ENCODE measurements at regions not wholly inside any gene's neighbourhood (a gene's known extent, or its start where the extent isn't known, plus 50 kb on each side); places are given as distances from the start of the nearest gene placed in this dataset.

- Mint-ChIP-seq H3K27ac (no peak overlapping the region), H3K4me1 (no peaks in the 10 kb centered on the region), H3K36me3 (no peaks in the 10 kb centered on the region), H3K4me3 (no peak overlapping the region), H3K27me3 (no peaks in the 10 kb centered on the region), H3K9me3 (no peaks in the 10 kb centered on the region)
- POLR2A ChIA-PET, result no interaction called here
- ATAC-seq (ENCODE audit: low read depth), result no peak
- no peak for DNase-seq
Observed at GRCh38 chr9:107102011-107102410, 181.1 kb upstream of the RAD23B start.

- no peaks in the 10 kb centered on the region for H3K36me3 Mint-ChIP-seq
- ATAC-seq (ENCODE audit: low read depth) (no peak), DNase-seq (no peak)
- POLR2A ChIA-PET, result no interaction called here
- H3K9me3 Mint-ChIP-seq, result no peaks in the 10 kb centered on the region
- no peak overlapping the region for H3K27ac Mint-ChIP-seq
- no peak overlapping the region for H3K4me3 Mint-ChIP-seq
- peaks cover 2% of the 10 kb centered on the region for H3K27me3 Mint-ChIP-seq
- H3K4me1 Mint-ChIP-seq, result no peaks in the 10 kb centered on the region
Observed at GRCh38 chr9:107103621-107104020, 179.5 kb upstream of the RAD23B start.

DNA sequence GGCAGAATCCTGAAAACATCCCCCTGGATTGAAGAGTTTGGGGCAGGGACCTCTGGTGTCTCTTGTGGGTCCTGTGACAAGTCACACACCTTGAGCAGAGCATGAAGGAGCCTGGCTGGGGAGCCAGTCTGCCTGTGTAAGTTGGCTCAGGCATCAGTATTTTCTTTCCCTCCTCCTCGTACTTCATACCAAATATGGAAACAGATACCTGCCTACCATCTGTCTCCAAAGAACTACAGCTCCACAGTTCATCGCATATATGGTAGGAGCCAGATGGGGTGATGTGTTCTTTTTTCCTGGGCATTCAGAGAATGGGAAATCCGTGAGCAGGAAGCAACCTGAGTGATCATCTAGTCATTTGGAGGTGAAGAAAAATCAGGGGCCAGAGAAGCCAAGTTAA lies 177.3 kb upstream of the RAD23B start:
- Mint-ChIP-seq H3K27ac (no peak overlapping the region), H3K36me3 (no peaks in the 10 kb centered on the region), H3K27me3 (peaks cover 4% of the 10 kb centered on the region), H3K4me1 (no peaks in the 10 kb centered on the region), H3K9me3 (peaks cover 2% of the 10 kb centered on the region), H3K4me3 (no peak overlapping the region)
- DNase-seq (no peak), ATAC-seq (ENCODE audit: low read depth) (no peak)
- POLR2A ChIA-PET, result no interaction called here

DNA sequence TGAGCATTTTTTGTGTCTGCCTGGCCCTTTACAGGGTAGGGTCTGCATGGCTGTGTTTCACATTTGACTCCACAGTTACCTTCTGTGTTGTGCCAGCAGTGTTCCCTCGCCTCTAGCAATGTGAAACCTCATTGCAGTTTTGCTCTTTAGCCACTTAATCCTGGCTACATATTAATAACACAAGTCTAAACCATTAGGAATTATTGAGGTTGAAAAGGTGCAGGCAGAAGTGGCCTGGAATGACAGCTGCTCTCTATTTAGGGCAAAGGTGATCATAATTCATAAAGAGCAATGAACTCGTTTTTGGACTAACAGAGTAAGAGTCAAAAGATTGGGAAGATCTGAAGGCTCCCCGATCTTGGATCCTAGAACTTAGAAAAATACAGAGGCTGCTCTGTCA lies 176.7 kb upstream of the RAD23B start:
- POLR2A ChIA-PET, result no interaction called here
- no peak overlapping the region for H3K4me3 Mint-ChIP-seq
- no peaks in the 10 kb centered on the region for H3K4me1 Mint-ChIP-seq
- peaks cover 4% of the 10 kb centered on the region for H3K27me3 Mint-ChIP-seq
- H3K36me3 Mint-ChIP-seq, result no peaks in the 10 kb centered on the region
- DNase-seq, result no peak
- H3K27ac Mint-ChIP-seq, result no peak overlapping the region
- peaks cover 2% of the 10 kb centered on the region for H3K9me3 Mint-ChIP-seq
- no peak for ATAC-seq (ENCODE audit: low read depth)

DNA sequence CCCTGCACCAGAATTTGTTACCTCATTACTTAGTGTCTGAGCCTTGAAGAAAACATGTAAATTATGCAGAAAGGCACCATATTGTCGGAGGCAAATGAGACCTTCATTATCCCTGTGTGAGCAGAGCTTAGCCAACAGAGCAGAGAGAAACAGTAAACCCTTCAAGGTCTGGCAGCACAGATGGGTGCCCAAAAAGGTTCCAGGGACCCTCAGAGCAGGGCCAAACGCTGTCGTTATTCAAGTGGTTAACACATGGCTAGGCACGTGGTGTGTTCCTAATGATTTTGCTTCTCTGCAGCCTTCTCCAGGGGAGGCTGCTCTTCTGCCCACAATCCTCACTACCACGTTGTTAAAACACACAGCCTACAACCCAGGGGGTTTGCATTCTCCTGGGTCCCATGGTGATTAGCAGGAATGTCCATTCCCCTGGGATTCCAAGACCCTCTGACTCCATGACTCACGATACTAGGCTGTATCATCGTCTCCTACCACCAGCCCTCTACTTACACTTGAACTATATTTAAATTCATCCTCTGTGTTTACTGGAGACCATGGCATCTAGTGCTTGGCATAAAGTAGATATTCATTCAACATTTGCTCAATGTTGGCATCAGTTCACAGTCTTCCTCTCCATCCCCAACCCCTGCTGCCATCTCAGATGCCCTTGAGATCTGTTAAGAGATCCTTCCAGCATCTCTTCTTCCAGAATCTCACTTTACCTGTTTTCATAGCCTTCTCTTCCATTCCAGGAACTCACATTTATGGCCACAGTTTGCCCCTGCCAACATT lies 174.5 kb upstream of the RAD23B start:
- no peaks in the 10 kb centered on the region for H3K36me3 Mint-ChIP-seq
- DNase-seq (no peak), ATAC-seq (ENCODE audit: low read depth) (no peak)
- H3K27me3 Mint-ChIP-seq, result peaks cover 4% of the 10 kb centered on the region
- no peak overlapping the region for H3K27ac Mint-ChIP-seq
- no peaks in the 10 kb centered on the region for H3K4me1 Mint-ChIP-seq
- H3K4me3 Mint-ChIP-seq, result no peak overlapping the region
- POLR2A ChIA-PET, result no interaction called here
- H3K9me3 Mint-ChIP-seq, result peaks cover 2% of the 10 kb centered on the region

GRCh38 chr9:107109324-107109723 lies 173.8 kb upstream of the RAD23B start:
- no peak overlapping the region for H3K4me3 Mint-ChIP-seq
- DNase-seq (no peak), ATAC-seq (ENCODE audit: low read depth) (no peak)
- peaks cover 2% of the 10 kb centered on the region for H3K9me3 Mint-ChIP-seq
- POLR2A ChIA-PET, result no interaction called here
- H3K4me1 Mint-ChIP-seq, result no peaks in the 10 kb centered on the region
- H3K27ac Mint-ChIP-seq, result no peak overlapping the region
- no peaks in the 10 kb centered on the region for H3K36me3 Mint-ChIP-seq
- H3K27me3 Mint-ChIP-seq, result peaks cover 8% of the 10 kb centered on the region

GRCh38 chr9:107110153-107110552 lies 172.9 kb upstream of the RAD23B start:
- ATAC-seq (ENCODE audit: low read depth) (no peak), DNase-seq (no peak)
- no peaks in the 10 kb centered on the region for H3K36me3 Mint-ChIP-seq
- POLR2A ChIA-PET, result no interaction called here
- H3K4me3 Mint-ChIP-seq, result no peak overlapping the region
- H3K27me3 Mint-ChIP-seq, result peaks cover 8% of the 10 kb centered on the region
- no peak overlapping the region for H3K27ac Mint-ChIP-seq
- peaks cover 2% of the 10 kb centered on the region for H3K4me1 Mint-ChIP-seq
- H3K9me3 Mint-ChIP-seq, result peaks cover 2% of the 10 kb centered on the region

- DNase-seq (no peak), ATAC-seq (ENCODE audit: low read depth) (no peak)
- Mint-ChIP-seq H3K27ac (no peak overlapping the region), H3K4me3 (no peak overlapping the region), H3K9me3 (peaks cover 2% of the 10 kb centered on the region), H3K4me1 (peaks cover 2% of the 10 kb centered on the region), H3K36me3 (no peaks in the 10 kb centered on the region), H3K27me3 (peaks cover 6% of the 10 kb centered on the region)
- POLR2A ChIA-PET, result no interaction called here
Observed at GRCh38 chr9:107112707-107113243, 170.3 kb upstream of the RAD23B start.

DNA sequence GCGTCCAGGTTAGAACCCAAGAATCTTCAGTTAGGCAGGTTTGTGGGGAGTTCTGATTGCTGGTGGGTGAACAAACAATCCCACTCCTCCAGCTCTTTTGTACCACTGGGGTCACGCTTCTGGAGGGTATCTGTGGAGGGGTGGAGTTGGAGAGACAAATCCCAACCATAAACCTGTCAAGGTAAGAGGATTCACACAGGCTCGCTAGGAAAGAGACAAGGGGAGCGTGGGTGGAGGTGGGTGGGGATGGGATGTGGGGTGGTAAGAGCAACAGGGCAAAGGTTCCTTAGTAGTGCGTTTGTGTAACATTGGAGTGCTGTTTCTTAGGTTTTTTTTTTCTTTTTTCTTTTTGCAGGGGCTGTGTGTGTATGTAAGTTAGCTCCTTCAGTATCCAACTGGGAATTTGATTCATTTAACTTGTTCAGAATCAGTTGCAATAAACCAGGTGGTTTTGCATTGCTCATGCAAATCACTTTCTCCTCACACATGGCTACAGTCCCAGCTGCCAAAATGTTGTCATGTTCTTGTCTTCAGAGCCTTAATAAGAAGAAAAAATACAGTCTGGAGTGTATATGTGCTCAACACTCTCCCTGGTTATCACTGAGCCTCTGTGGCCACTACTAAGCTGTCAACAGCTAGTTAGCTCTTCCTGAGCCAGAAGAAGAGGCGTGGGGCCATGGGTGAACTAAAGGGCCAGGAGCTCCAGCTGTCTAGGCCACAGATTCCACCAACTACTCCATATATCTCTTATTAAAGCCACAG lies 164.0 kb upstream of the RAD23B start:
- no peaks in the 10 kb centered on the region for H3K9me3 Mint-ChIP-seq

DNA sequence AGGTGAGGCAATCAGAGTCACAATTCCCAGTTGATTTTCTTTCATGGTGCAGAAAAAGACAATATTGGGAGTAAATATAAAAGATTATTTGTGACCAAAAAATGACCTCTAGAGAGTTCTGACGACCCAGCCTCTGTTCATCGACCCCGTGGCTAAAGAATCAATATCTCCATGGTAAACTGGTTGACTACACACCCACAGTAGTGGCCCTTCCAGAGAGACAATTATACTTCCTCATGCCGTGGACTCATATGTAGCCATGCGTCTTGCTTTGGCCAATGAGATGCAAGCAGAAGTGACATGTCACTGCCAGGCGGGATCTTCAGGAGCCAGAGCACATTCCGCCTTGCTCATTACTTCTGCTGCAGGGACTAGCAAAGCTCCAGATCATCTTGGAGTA lies 163.3 kb upstream of the RAD23B start:
- Mint-ChIP-seq H3K9me3 (no peaks in the 10 kb centered on the region), H3K4me3 (no peak overlapping the region), H3K27ac (no peak overlapping the region), H3K36me3 (no peaks in the 10 kb centered on the region), H3K27me3 (no peaks in the 10 kb centered on the region), H3K4me1 (no peaks in the 10 kb centered on the region)
- ATAC-seq (ENCODE audit: low read depth), result no peak
- DNase-seq, result no peak
- POLR2A ChIA-PET, result no interaction called here

More for the DNA sequence above, 164.0 kb upstream of the RAD23B start:
- no peaks in the 10 kb centered on the region for H3K36me3 Mint-ChIP-seq
- POLR2A ChIA-PET, result no interaction called here
- no peak overlapping the region for H3K27ac Mint-ChIP-seq
- H3K4me1 Mint-ChIP-seq, result peaks cover 2% of the 10 kb centered on the region
- DNase-seq (no peak), ATAC-seq (ENCODE audit: low read depth) (no peak)
- no peak overlapping the region for H3K4me3 Mint-ChIP-seq
- peaks cover 3% of the 10 kb centered on the region for H3K27me3 Mint-ChIP-seq

DNA sequence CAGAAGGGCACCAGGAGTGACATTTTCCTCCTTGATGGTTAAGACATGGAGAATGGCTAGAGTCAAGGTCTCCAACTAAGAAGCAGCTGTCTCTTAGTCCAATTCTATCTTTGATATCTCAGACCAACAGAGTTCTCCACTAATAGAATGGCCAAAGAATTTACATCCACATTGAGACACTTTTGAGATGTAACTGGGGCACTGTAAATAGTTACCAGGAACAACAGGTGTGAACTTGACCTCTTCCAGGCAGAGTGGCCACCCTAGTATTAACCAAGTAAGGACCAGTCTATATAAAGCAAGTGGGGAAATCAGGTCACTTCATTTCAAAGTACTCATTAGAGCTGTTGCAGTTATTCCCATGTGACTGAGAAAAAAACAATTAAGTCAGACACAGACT lies 159.7 kb upstream of the RAD23B start:
- ATAC-seq (ENCODE audit: low read depth) (no peak), DNase-seq (no peak)
- no peak overlapping the region for H3K27ac Mint-ChIP-seq
- no peak overlapping the region for H3K4me3 Mint-ChIP-seq
- no peaks in the 10 kb centered on the region for H3K36me3 Mint-ChIP-seq
- POLR2A ChIA-PET, result no interaction called here
- H3K4me1 Mint-ChIP-seq, result no peaks in the 10 kb centered on the region
- no peaks in the 10 kb centered on the region for H3K9me3 Mint-ChIP-seq
- H3K27me3 Mint-ChIP-seq, result no peaks in the 10 kb centered on the region

GRCh38 chr9:107127608-107128007 lies 155.5 kb upstream of the RAD23B start:
- no peak overlapping the region for H3K4me3 Mint-ChIP-seq
- H3K27ac Mint-ChIP-seq, result no peak overlapping the region
- H3K27me3 Mint-ChIP-seq, result peaks cover 4% of the 10 kb centered on the region
- ATAC-seq (ENCODE audit: low read depth) (no peak), DNase-seq (no peak)
- no peaks in the 10 kb centered on the region for H3K4me1 Mint-ChIP-seq
- H3K36me3 Mint-ChIP-seq, result no peaks in the 10 kb centered on the region
- POLR2A ChIA-PET, result no interaction called here
- no peaks in the 10 kb centered on the region for H3K9me3 Mint-ChIP-seq

GRCh38 chr9:107131108-107131799 lies 151.8 kb upstream of the RAD23B start:
- Mint-ChIP-seq H3K27me3 (peaks cover 4% of the 10 kb centered on the region), H3K4me1 (no peaks in the 10 kb centered on the region), H3K9me3 (no peaks in the 10 kb centered on the region), H3K36me3 (no peaks in the 10 kb centered on the region), H3K27ac (no peak overlapping the region), H3K4me3 (no peak overlapping the region)
- no peak for DNase-seq
- POLR2A ChIA-PET, result no interaction called here
- ATAC-seq (ENCODE audit: low read depth), result no peak

GRCh38 chr9:107136296-107136695 lies 146.8 kb upstream of the RAD23B start:
- no peak for ATAC-seq (ENCODE audit: low read depth)
- Mint-ChIP-seq H3K36me3 (no peaks in the 10 kb centered on the region), H3K4me1 (no peaks in the 10 kb centered on the region), H3K9me3 (no peaks in the 10 kb centered on the region), H3K4me3 (no peak overlapping the region), H3K27me3 (no peaks in the 10 kb centered on the region), H3K27ac (no peak overlapping the region)
- POLR2A ChIA-PET, result no interaction called here
- DNase-seq, result no peak

Data from activated naive CD8-positive, alpha-beta T cell treated with anti-CD3 and anti-CD28 coated beads, Interleukin-2, amount 10 ng/mL, durations not matched to agents 7 days and 5 days (primary cell).